Erythroblast (primary cell): ENCODE measurements at regions not wholly inside any gene's neighbourhood (a gene's known extent, or its start where the extent isn't known, plus 50 kb on each side); places are given as distances from the start of the nearest gene placed in this dataset.

Experiments used
- GATA1 ChIP-seq: IDR thresholded peaks from 2 replicates; pipeline ENCODE4 v1.6.1; 2011; ENCODE audit warnings: low read depth, mild to moderate bottlenecking, control low read depth, low read length, moderate library complexity
- POLR2A ChIP-seq: IDR thresholded peaks from 2 replicates; pipeline ENCODE4 v1.6.1; 2011; ENCODE audit warnings: mild to moderate bottlenecking, low read length

DNA sequence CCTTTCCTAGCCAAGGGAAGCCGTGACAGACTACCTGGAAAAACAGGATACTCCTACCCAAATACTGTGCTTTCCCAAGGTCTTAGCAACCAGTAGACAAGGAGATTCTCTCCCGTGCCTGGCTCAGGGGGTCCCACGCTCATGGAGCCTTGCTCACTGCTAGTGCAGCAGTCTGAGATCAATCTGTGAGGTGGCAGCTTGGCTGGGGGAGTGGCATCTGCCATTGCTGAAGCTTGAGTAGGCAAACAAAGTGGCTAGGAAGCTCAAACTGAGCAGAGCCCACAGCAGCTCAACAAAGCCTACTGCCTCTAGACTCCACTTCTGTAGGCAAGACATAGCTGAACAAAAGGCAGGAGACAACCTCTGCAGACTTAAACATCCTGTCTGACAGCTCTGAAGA is 177.1 kb downstream of the PARM1 start:
- TF ChIP-seq POLR2A (no peak), GATA1 (no peak)
